ENCODE measurements at regions not wholly inside any gene's neighbourhood (a gene's known extent, or its start where the extent isn't known, plus 50 kb on each side); places are given as distances from the start of the nearest gene placed in this dataset.
"Not testable (repeated sequence)": the region's sequence is repeated elsewhere in the genome, so short reads cannot be mapped to it uniquely, and the experiment has no call there.

GRCh38 chr10:124180947-124181549, 87.7 kb upstream of the CHST15 start:
- no peak for DNase-seq (ENCODE audit: low read depth)

GRCh38 chr10:124180044-124180745, 86.8 kb upstream of the CHST15 start:
- no peak for DNase-seq (ENCODE audit: low read depth)

GRCh38 chr10:124179308-124180043, 86.1 kb upstream of the CHST15 start:
- no peak for DNase-seq (ENCODE audit: low read depth)

GRCh38 chr10:124177180-124177518, 83.8 kb upstream of the CHST15 start:
- no peak for DNase-seq (ENCODE audit: low read depth)

DNA sequence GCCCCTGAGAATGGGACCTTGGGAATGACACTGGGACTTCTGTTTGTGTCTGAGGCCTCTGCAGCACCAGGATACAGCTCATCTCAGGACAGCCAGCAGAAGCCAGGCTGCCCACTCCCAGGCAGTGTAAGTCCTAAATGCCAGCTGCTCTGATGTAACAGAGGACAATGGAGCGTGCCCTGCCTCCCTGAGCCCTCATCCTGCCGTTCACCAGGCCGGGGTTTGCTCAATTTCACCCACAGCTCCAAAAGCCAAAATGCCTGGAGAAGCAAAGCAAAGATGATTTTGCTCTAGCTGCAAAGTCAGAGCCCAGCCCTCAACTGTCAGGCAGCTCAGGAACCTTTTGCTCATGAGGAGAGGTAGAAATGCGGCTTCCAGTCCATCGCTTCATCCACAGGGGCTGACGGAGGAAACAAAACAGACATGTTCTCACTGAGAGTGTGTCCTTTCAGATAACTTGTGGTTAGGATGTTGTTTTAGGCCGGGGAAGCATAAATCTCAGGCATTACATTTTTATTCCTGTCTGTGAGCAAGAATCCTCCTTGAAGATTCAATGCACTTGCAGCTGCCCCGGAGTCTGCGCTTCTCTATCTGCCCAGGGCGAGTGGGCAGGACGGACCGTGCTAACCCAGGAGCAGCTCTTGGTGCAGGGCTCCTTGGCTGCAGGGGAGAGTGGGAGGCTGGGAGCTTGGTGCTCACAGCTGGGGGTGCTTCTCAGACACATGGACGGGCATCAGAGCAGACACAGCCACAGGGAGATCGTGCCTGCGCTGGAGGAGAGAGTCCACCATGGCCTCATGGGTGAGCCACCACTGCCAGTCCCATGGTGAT, 83.2 kb upstream of the CHST15 start:
- DNase-seq (ENCODE audit: low read depth): no peak

GRCh38 chr10:124175701-124176348, 82.4 kb upstream of the CHST15 start:
- no peak for DNase-seq (ENCODE audit: low read depth)

DNA sequence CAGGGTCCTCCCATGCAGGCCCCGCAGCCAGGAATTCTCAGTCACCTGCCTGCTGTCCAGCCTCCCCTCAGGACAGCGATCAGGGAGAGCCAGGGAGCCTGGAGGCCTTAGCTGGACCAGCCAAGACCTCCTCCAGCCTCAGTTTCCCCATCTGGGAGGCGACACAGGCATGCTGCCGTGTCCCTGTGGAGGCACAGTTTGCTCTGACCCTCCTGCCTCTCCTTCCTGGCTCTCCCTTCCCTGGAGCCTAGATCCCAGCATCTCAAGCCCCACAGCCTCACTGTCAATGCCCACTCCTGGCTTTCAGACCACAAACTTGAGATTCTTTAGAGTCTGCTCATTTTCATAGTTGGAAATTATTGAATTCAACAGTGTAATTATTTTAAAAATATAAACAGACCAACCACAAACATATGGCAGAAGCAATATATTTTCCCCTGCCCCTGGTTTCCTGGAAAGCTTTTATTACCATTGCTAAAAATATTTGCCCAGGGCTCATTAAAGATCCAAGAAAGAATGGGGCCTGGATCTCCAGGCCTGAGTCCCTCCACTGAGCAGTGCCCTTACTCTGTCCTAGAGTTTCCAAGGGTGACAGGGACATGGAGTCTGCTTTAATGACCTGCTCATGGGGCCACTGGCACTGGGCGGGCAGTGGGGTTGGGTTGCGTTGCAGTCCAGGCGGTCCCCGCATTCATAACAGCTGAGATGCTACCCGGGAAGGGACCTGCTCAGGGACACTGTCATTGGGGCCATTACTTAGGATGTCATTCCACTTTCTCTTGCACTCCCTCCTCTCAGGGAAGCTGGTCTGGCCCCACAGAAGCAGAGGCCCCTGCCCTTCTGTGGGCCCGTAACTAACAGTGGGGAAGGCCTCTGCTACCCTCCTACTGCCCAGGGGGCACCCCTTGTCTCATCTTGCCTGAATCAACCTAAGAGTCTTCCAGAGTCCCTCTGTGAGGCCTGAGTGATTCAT, 81.6 kb upstream of the CHST15 start:
- DNase-seq (ENCODE audit: low read depth): no peak

- DNase-seq (ENCODE audit: low read depth): no peak
These were observed 80.7 kb upstream of the CHST15 start for GRCh38 chr10:124174071-124174566.

- no peak for DNase-seq (ENCODE audit: low read depth)
These were observed 80.0 kb upstream of the CHST15 start for GRCh38 chr10:124173298-124173900.

DNA sequence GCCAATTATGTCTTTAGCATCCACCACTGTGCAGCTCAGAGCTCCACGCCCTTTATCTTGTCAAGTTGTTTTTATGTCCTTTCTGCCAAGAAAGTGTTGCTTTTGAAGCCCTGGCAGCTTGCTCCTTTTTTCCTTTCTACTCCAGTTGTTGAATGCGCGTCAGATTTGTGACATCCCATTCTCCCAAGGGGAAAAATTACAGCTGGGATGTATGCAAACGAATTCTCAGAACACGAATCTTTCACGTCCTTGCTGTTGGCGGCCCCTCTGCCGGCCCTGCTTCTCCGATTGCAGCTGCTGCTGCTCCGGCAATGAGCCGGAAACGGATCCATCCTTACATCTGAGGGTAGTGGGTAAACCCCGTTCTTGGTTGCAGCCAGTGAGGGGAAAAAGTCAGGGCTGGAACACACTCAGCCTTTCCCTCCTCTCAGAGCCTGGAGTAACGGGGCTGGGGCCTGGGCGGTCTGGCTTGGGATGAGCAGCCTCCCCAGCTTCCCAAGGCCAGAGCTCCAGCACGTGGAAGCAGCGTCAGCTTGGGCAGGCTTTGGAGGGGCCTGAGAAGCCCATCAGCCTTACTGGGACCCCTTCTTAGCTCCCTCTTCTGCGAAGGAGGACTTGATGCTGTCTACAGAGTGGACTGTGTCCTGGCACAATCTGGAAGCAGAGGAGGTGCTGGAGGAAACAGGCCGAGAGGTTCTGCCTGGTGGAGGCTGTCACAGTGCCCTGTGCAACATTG, 79.0 kb upstream of the CHST15 start:
- DNase-seq (ENCODE audit: low read depth): no peak

GRCh38 chr10:124171561-124171960, 78.2 kb upstream of the CHST15 start:
- DNase-seq (ENCODE audit: low read depth): no peak

DNA sequence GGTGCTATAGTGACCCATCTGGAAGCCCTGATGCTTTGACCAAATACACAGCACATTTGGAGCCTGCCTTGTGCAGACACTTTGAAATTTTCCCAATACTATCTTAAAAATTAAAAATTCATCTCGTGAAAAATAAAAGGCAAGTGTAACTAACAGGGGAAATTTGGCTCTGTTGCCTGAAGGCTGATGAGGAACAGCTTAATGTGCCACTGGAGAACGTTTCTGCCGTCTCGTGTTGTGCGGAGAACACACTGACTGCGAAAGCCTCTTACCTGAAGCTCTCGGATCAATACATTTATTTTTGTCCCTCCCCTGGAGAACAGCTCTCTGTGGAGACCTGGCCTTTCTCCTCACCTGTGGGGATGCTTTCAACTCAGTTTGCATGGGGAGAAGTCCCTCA, 77.2 kb upstream of the CHST15 start:
- no peak for DNase-seq (ENCODE audit: low read depth)

- no peak for DNase-seq (ENCODE audit: low read depth)
These were observed 75.8 kb upstream of the CHST15 start for GRCh38 chr10:124168991-124169802.

GRCh38 chr10:124168581-124168980, 75.2 kb upstream of the CHST15 start:
- DNase-seq (ENCODE audit: low read depth): no peak

DNA sequence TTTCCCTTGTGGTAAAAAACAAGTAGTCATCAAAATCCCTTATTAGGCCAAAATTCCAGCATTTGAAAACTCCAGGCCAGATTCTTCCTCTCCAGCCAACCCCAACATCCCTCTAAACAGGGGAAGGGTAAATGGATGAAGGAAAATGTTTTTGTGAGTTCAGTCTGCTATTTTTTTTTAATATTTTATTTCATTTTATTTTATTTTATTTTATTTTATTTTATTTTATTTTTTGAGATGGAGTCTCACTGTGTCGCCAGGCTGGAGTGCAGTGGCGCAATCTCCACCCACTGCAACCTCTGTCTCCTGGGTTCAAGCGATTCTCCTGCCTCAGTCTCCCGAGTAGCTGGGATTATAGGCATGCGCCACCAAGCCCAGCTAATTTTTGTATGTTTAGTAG, 74.5 kb upstream of the CHST15 start:
- not testable (repeated sequence) for DNase-seq (ENCODE audit: low read depth)

DNA sequence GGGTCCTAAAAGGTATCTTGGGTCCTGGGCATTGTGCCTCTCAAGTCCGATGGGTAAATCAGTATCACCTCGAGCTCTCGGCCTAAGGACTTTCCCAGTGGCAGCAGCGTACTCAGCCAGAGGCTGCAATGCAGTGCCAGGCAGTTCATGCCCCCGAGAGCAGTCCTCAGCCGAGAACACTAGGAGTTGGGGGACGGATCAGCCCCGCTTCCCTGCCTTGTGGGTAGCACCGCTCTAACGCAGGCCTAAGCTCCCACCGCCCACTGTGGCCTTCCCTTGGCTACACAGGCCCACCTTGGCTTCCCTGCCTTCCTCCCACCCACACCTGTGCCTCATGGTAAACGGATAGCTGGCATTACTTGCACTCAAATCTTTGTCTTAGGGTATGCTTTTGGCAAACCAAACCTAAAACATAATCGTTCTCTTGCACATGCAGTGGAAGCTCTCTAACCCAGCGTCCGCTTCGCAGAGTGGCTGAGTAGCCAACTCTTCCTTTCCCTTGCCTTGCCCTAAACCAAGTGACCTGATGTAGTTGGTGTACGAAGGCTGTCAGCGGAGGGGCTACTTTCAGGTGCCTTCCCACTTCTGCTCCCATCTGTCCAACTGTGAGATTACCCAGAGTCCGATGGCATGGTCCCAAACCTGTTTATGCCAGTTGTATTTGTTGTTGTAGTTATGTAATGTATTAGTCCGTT, 73.2 kb upstream of the CHST15 start:
- no peak for DNase-seq (ENCODE audit: low read depth)

DNA sequence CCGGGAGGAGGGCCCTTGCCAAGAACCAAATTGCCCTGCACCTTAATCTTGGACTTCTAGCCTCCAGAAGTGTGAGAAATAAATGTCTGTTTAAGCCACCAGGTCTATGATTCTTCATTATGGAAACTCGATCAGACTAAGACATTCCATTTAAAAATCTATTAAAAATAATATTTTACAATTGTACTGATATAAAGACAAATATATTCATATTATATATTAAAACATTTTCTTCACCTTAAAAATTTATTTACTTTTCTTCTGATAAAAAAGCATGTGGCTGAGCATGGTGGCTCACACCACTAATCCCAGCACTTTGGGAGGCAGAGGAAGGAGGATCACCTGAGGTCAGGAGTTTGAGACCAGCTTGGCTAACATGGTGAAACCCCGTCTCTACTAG, 72.4 kb upstream of the CHST15 start:
- DNase-seq (ENCODE audit: low read depth): no peak

DNA sequence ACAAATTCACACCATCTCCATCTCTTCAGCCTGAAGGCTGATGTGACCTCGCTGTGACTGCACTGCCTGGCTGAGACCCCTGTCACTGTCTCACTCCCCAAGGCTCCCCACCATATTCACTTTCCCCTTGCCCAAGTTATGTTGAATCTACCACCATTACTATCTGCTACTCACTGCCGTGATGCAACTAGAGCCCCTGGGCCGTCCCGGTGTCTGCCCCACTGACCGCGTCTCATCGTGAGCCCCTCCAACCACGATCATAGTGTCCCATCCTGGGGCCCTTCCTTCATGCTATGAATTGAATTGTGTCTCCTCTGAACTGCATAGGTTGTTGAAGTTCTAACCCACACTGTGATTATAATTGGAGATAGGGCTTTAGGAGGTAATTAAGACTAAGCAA, 71.9 kb upstream of the CHST15 start:
- no peak for DNase-seq (ENCODE audit: low read depth)
